HEK293T (cell line): ENCODE measurements at regions not wholly inside any gene's neighbourhood (a gene's known extent, or its start where the extent isn't known, plus 50 kb on each side); places are given as distances from the start of the nearest gene placed in this dataset.
A peak's percentile ranks its signal among the peaks of the same experiment; 100 is the strongest.

Source experiments
- CTCF ChIA-PET: fragments of 350-600 bp; formaldehyde crosslinking; extraction: SDS; loops from one replicate; lab custom pipeline; 2021; ENCODE audit warnings: antibody characterized with exemption, inconsistent platforms; lab: Yijun Ruan, JAX
- POLR2A ChIA-PET: fragments of 350-600 bp; formaldehyde crosslinking; extraction: SDS; loops from one replicate; lab custom pipeline; 2020; ENCODE audit warnings: antibody characterized with exemption, inconsistent platforms; lab: Yijun Ruan, JAX
- DNase-seq: peaks from one replicate; pipeline ENCODE4 v3.0.0; 2012; ENCODE audit warnings: mixed read lengths; ENCODE audit errors: extremely low spot score
- ARNT ChIP-seq: fragments of 450-650 bp; IDR thresholded peaks from 2 replicates; pipeline ENCODE4 v1.6.1; 2017; ENCODE audit warnings: mild to moderate bottlenecking
- BHLHE40 ChIP-seq: fragments of 450-650 bp; IDR thresholded peaks from 2 replicates; pipeline ENCODE4 v1.6.1; 2016; ENCODE audit warnings: mild to moderate bottlenecking, moderate library complexity, borderline replicate concordance
- CTBP1 ChIP-seq: fragments of 450-650 bp; IDR thresholded peaks from 2 replicates; pipeline ENCODE4 v1.6.1; 2016; ENCODE audit warnings: borderline replicate concordance
- ELF4 ChIP-seq: fragments of 450-650 bp; IDR thresholded peaks from 2 replicates; pipeline ENCODE4 v1.6.1; 2017; ENCODE audit warnings: antibody characterized with exemption
- FOXA1 ChIP-seq: fragments of 450-650 bp; IDR thresholded peaks from 2 replicates; pipeline ENCODE4 v1.6.1; 2016; ENCODE audit warnings: mild to moderate bottlenecking
- FOXK2 ChIP-seq: fragments of 450-650 bp; IDR thresholded peaks from 2 replicates; pipeline ENCODE4 v1.6.1; 2016; ENCODE audit warnings: mild to moderate bottlenecking
- FOXM1 ChIP-seq: fragments of 450-650 bp; IDR thresholded peaks from 2 replicates; pipeline ENCODE4 v1.6.1; 2017; ENCODE audit warnings: mild to moderate bottlenecking, borderline replicate concordance
- HDGF ChIP-seq: fragments of 450-650 bp; IDR thresholded peaks from 2 replicates; pipeline ENCODE4 v1.6.1; 2017; ENCODE audit warnings: antibody characterized with exemption, borderline replicate concordance
- L3MBTL2 ChIP-seq: fragments of 450-650 bp; conservative IDR thresholded peaks from 2 replicates; pipeline ENCODE4 v1.6.1; 2016; ENCODE audit warnings: mild to moderate bottlenecking
- LEF1 ChIP-seq: fragments of 450-650 bp; IDR thresholded peaks from 2 replicates; pipeline ENCODE4 v1.6.1; 2017; ENCODE audit warnings: mild to moderate bottlenecking, borderline replicate concordance
- NFRKB ChIP-seq: fragments of 450-650 bp; IDR thresholded peaks from 2 replicates; pipeline ENCODE4 v1.6.1; 2016; ENCODE audit warnings: mild to moderate bottlenecking, moderate library complexity
- PKNOX1 ChIP-seq: fragments of 450-650 bp; IDR thresholded peaks from 2 replicates; pipeline ENCODE4 v1.6.1; 2016
- SP1 ChIP-seq: fragments of 450-650 bp; IDR thresholded peaks from 2 replicates; pipeline ENCODE4 v1.6.1; 2017
- SUZ12 ChIP-seq: fragments of 450-650 bp; IDR thresholded peaks from 2 replicates; pipeline ENCODE4 v1.6.1; 2016; ENCODE audit warnings: mild to moderate bottlenecking
- TARDBP ChIP-seq: fragments of 450-650 bp; IDR thresholded peaks from 2 replicates; pipeline ENCODE4 v1.6.1; 2016
- ZNF384 ChIP-seq: fragments of 450-650 bp; IDR thresholded peaks from 2 replicates; pipeline ENCODE4 v1.6.1; 2016

- CTCF ChIA-PET: no interaction called here
Observed at GRCh38 chr1:239247285-239247684, 139.1 kb upstream of the CHRM3 start.

GRCh38 chr1:239244084-239244483, 142.3 kb upstream of the CHRM3 start:
- DNase-seq: no peak
- ChIA-PET POLR2A (no interaction called here), CTCF (no interaction called here)
- TF ChIP-seq SUZ12: no peak
- TF ChIP-seq CTBP1: no peak
- no peak for TF ChIP-seq L3MBTL2
- TF ChIP-seq TARDBP: no peak
- TF ChIP-seq LEF1: no peak
- no peak for TF ChIP-seq ELF4
- no peak for TF ChIP-seq NFRKB
- TF ChIP-seq SP1: no peak

More at GRCh38 chr1:239247285-239247684, 139.1 kb upstream of the CHRM3 start:
- POLR2A ChIA-PET: no interaction called here
- TF ChIP-seq FOXM1: no peak
- no peak for TF ChIP-seq HDGF
- no peak for TF ChIP-seq NFRKB
- TF ChIP-seq LEF1: no peak
- TF ChIP-seq FOXA1: no peak
- TF ChIP-seq PKNOX1: no peak
- TF ChIP-seq SUZ12: no peak
- TF ChIP-seq L3MBTL2: no peak
- no peak for TF ChIP-seq ELF4
- no peak for TF ChIP-seq TARDBP
- no peak for TF ChIP-seq BHLHE40
- no peak for TF ChIP-seq FOXK2
- no peak for TF ChIP-seq SP1
- no peak for TF ChIP-seq ARNT
- TF ChIP-seq CTBP1: no peak
- no peak for DNase-seq

GRCh38 chr1:239243006-239243405, 143.4 kb upstream of the CHRM3 start:
- ChIA-PET POLR2A (no interaction called here), CTCF (no interaction called here)
- no peak for DNase-seq
- TF ChIP-seq PKNOX1 (no peak), SUZ12 (no peak), NFRKB (no peak), SP1 (no peak), FOXA1 (no peak), CTBP1 (no peak), HDGF (no peak), ELF4 (no peak), L3MBTL2 (no peak), TARDBP (no peak), ZNF384 (no peak), LEF1 (no peak), BHLHE40 (no peak), FOXM1 (no peak), ARNT (no peak), FOXK2 (no peak)

GRCh38 chr1:239242404-239242803, 144.0 kb upstream of the CHRM3 start:
- ChIA-PET CTCF (no interaction called here), POLR2A (no interaction called here)
- DNase-seq: no peak
- TF ChIP-seq BHLHE40 (no peak), TARDBP (no peak), FOXM1 (no peak), LEF1 (no peak), FOXA1 (no peak), ARNT (no peak), ELF4 (no peak), SUZ12 (no peak), SP1 (no peak), ZNF384 (no peak), HDGF (no peak)

- TF ChIP-seq FOXA1: no peak
- no peak for TF ChIP-seq BHLHE40
- no peak for TF ChIP-seq ELF4
- no peak for TF ChIP-seq FOXK2
- no peak for TF ChIP-seq ARNT
- ChIA-PET CTCF (no interaction called here), POLR2A (no interaction called here)
- no peak for DNase-seq
Observed at GRCh38 chr1:239240736-239241135, 145.6 kb upstream of the CHRM3 start.

GRCh38 chr1:239239529-239239928, 146.8 kb upstream of the CHRM3 start:
- POLR2A ChIA-PET: no interaction called here
- TF ChIP-seq LEF1: no peak
- TF ChIP-seq ZNF384: no peak
- TF ChIP-seq ELF4: no peak
- CTCF ChIA-PET: no interaction called here
- DNase-seq: no peak

- peak; percentile 27 for DNase-seq
- TF ChIP-seq NFRKB (no peak), FOXA1 (no peak), ARNT (no peak), SP1 (no peak), BHLHE40 (no peak), LEF1 (no peak), HDGF (no peak), FOXK2 (no peak), FOXM1 (no peak), L3MBTL2 (no peak), TARDBP (no peak)
- ChIA-PET POLR2A (no interaction called here), CTCF (no interaction called here)
Observed at GRCh38 chr1:239237912-239238311, 148.5 kb upstream of the CHRM3 start.
